ENCODE measurements at regions not wholly inside any gene's neighbourhood (a gene's known extent, or its start where the extent isn't known, plus 50 kb on each side); places are given as distances from the start of the nearest gene placed in this dataset.

DNA sequence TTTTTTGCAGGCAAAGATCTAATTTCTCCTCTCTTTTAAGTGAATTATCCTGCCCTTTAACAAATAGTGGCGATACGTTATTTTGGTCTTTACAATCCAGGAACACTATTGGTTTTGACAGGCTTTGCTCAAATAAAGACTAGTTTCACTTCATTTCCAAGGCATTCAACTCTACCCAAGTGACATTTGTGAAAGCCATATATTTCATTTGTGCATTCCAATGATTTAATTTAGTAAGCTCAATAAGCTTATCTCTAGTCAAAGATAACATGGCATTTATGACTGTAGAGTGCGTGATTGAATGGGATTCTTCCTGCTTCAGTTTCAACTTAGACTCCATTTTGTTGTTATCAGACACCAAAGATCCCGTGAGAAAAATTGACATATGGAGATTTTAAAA lies 959.8 kb downstream of the ADGRL3 start:
- TF ChIP-seq, protein P1, sequence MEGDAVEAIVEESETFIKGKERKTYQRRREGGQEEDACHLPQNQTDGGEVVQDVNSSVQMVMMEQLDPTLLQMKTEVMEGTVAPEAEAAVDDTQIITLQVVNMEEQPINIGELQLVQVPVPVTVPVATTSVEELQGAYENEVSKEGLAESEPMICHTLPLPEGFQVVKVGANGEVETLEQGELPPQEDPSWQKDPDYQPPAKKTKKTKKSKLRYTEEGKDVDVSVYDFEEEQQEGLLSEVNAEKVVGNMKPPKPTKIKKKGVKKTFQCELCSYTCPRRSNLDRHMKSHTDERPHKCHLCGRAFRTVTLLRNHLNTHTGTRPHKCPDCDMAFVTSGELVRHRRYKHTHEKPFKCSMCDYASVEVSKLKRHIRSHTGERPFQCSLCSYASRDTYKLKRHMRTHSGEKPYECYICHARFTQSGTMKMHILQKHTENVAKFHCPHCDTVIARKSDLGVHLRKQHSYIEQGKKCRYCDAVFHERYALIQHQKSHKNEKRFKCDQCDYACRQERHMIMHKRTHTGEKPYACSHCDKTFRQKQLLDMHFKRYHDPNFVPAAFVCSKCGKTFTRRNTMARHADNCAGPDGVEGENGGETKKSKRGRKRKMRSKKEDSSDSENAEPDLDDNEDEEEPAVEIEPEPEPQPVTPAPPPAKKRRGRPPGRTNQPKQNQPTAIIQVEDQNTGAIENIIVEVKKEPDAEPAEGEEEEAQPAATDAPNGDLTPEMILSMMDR (IDR thresholded peaks at IDR 0.05 in 8 of 11, conservative IDR thresholded peaks at IDR 0.05 in 3 of 11), result no peak
- no peak for TF ChIP-seq POLR2AphosphoS5 (IDR thresholded peaks at IDR 0.05)
- no peak for TF ChIP-seq POLR2A (IDR thresholded peaks at IDR 0.05)
